Epidermal melanocyte (primary cell): ENCODE measurements at regions not wholly inside any gene's neighbourhood (a gene's known extent, or its start where the extent isn't known, plus 50 kb on each side); places are given as distances from the start of the nearest gene placed in this dataset.

Experiments used
- DNase-seq: peaks from one replicate; pipeline ENCODE4 v3.0.0; 2011; ENCODE audit warnings: low spot score; ENCODE audit not compliant: insufficient read length

GRCh38 chr12:27907766-27908165, 64.8 kb downstream of the PTHLH start:
- no peak for DNase-seq

GRCh38 chr12:27906658-27907473, 65.7 kb downstream of the PTHLH start:
- DNase-seq: peak; percentile 41

GRCh38 chr12:27906127-27906500, 66.4 kb downstream of the PTHLH start:
- no peak for DNase-seq

DNA sequence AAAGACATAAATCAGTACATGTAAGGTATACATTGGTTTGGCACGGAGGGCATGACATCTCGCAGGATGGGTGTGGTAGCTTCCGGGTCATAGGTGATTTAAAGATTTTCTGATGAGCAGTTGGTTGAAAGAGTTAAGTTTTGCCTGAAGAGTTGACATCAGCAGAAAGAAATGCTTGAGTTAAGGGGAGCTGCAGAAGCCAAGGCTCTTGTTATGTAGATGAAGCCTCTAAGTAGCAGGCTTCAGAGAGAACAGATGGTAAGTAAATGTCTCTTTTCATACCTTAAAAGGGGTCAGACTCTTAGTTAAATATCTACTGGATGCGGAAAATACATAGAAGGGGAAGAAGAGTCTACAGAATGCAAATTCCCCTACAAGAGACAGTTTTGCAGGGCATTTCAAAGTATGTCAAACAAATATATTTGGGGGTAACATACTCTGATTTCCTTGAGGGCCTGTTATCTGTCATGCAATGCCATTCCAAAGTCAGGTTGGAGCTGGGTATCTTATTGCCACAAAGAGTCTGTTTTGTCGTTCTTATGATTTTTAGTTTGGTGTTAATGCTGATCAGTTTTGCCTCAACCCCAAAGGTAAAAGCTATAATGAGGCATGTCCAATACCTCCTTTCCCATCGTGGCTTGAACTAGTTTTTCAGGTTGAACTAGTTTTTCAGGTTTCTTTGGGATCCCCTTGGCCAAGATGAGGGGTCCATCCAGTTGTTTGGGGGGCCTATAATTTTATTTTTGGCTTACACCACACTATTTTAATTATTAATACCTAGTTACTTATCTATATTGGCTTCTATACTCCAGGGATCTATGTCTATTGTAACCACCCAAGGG, 67.0 kb downstream of the PTHLH start:
- DNase-seq: no peak

DNA sequence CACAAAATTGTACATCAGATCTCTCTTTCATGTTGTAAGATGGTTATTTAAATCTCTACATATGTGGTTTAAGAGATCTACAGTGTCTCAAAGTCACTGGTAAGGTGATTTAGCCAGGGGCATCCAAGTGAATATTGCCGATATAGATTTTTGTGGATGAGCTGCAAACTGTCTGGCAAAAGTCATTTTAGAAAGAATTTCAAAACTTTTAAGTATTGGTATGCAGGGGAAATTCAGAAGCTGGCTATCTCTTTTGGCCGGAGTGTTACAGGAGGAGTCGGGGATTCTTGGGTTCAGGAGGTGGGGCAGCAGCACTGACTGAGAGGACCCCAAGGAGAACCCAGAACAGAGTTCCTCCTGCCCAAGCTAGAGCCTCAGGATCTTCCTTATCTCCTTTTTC, 69.9 kb downstream of the PTHLH start:
- DNase-seq: no peak

- DNase-seq: no peak
Observed at GRCh38 chr12:27901959-27902358, 70.6 kb downstream of the PTHLH start.

GRCh38 chr12:27900920-27901879, 71.3 kb downstream of the PTHLH start:
- no peak for DNase-seq

- no peak for DNase-seq
Observed at GRCh38 chr12:27899151-27899661, 73.3 kb downstream of the PTHLH start.

- DNase-seq: no peak
Observed at GRCh38 chr12:27898022-27898421, 74.5 kb downstream of the PTHLH start.

- DNase-seq: no peak
Observed at GRCh38 chr12:27896419-27896990, 76.0 kb downstream of the PTHLH start.

DNA sequence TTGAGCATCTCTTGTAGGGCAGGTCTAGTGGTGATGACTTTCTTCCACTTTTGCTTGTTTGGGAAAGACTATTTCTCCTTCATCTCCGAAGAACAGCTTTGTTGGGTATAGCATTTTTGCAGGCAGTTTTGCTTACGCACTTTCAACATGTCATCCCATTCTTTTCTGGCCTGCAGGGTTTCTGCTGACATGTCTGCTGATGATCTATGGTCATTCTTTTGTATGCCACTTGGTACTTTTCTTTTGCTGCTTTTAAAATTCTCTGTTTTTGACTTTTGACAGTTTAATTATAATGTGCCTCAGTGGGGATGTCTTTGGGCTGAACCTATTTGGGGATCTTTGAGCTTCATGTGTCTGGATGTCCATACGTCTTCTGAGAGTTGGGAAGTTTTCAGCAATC, 78.2 kb downstream of the PTHLH start:
- no peak for DNase-seq

DNA sequence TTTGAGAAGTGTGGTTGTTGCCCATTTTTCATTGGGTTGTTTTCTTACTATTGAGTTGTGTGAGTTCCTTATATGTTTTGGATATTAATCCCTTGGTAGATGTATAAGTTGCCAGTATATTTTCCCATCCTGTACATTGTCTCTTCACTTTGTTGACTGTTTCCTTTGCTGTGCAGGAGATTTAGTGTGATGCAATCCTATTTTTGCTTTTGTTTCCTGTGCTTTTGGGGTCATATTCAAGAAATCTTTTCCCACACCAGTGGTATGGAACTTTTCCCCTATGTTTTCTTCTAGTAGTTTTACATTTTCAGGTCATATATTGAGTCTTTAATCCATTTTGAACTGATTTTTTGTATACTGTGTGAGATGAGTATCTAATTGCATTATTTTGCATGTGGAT, 92.8 kb downstream of the PTHLH start:
- no peak for DNase-seq

GRCh38 chr12:27875677-27876076, 95.6 kb upstream of the MANSC4 start:
- DNase-seq: no peak

GRCh38 chr12:27873010-27873409, 93.0 kb upstream of the MANSC4 start:
- no peak for DNase-seq

DNA sequence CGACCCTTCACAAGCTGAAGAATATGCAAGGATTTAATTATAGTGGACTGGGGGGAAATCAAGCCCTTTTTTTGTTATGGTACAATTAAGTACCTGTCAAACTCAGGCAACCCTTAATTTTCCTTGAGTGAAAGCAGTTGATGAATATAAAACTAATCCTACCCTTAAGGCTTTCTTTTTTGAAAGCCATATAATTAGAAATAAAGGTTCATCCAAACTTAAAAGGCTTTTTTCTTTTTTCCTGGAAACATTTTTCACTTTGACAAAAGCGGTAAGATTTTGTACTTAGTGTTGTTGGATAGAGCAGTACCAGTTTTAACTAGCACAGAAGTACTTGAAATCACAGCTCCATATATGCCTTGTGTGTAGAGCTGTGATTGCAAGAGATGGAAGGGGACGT, 91.9 kb upstream of the MANSC4 start:
- DNase-seq: no peak

- DNase-seq: peak; percentile 56
Observed at GRCh38 chr12:27870939-27871338, 90.9 kb upstream of the MANSC4 start.

DNA sequence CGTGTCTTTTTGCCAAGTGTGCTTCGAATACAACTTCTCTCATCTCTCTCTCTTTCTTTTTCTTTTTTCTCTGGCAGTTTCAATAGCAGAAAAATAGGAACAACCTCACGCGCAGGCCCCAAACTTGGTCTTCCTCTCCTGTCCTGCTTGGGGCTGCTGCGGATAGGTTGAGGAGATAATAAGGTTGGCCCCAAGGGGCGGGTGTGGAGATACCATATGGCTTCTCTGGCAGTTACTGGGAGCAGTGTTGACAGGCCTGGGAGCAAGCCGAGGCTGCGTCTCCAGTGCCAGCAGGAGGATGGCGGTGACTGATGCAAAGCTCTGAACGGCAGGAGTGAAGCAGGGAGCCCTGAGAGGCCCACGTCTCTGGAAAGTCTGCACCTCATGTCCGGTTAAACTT, 89.5 kb upstream of the MANSC4 start:
- no peak for DNase-seq

DNA sequence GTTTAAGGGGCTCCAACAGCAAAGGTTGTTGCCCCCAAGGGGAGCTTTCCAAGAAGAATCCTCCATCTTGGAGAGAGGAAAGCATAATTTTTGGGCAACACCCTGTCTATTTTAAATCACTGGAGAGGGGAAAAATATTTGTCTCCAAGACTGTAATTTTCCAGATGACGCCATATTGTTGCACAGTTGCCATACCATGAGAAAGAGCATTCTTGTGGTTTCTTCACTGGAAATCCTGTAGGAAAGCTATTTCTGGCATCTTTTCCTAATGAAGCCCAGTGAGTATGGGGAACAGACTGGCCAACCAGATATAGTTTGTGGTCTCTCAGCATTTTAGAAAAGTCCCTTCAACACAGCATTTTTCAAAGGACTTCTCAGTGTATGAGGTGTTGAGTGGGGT, 88.1 kb upstream of the MANSC4 start:
- peak; percentile 30 for DNase-seq

DNA sequence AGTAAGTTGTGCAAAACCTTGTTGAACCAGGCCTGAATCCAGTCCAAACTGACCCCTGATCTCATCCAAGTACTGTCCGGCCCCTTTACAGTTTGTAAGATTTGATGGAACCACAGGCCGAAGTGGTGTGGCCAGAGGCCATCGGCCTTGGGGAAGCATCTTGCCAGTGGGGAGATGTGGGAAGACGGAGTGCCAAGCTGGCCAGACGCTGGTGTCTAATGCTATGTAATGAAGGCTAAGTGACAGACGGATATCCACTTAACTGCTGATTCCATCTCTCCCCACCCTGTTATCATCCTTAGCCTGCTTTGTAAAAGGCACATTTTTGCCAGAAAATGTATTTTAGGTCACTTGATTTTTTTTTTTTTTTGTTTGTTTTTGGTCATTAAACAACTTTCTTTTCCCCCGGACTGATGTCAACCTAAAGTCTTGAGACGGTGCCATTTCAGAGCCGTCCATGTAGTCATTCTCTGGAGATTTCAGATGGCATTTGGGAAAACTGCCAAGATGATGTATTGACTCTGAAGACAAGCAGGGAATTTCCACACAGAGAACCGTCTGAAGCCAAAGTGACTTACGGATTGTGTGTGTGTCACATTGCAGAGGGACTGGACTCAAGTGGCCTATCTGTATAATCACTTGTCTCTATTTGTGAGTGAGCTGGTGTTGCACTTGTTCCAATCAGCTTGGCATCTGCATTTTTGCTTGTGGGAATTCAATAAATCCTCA, 86.5 kb upstream of the MANSC4 start:
- no peak for DNase-seq

- no peak for DNase-seq
Observed at GRCh38 chr12:27865421-27865820, 85.4 kb upstream of the MANSC4 start.
